NB4 (cell line): ENCODE measurements at regions not wholly inside any gene's neighbourhood (a gene's known extent, or its start where the extent isn't known, plus 50 kb on each side); places are given as distances from the start of the nearest gene placed in this dataset.

Experiments used
- DNase-seq: peaks from one replicate; pipeline ENCODE4 v3.0.0; 2010; ENCODE audit warnings: low read depth
- H3K4me3 ChIP-seq: one replicate; pipeline ENCODE4 v1.5.1; 2011; ENCODE audit warnings: mild to moderate bottlenecking, low read depth, low read length, moderate library complexity
- CTCF ChIP-seq: IDR thresholded peaks from one replicate; pipeline ENCODE4 v1.5.1; 2012; ENCODE audit warnings: low read depth, low read length
- MAX ChIP-seq: IDR thresholded peaks from 2 replicates; pipeline ENCODE4 v1.6.1; 2011; ENCODE audit warnings: low read depth, low read length
- MYC ChIP-seq: IDR thresholded peaks from 2 replicates; pipeline ENCODE4 v1.6.1; 2011; ENCODE audit warnings: low read depth, low read length
- POLR2A ChIP-seq: IDR thresholded peaks from 2 replicates; pipeline ENCODE4 v1.6.1; 2011; ENCODE audit warnings: mild to moderate bottlenecking; ENCODE audit not compliant: insufficient read length; ENCODE audit errors: extremely low read depth

- no peak overlapping the region for H3K4me3 ChIP-seq
- TF ChIP-seq POLR2A = no peak
- no peak for TF ChIP-seq MYC
- TF ChIP-seq CTCF = no peak
- TF ChIP-seq MAX = no peak
- no peak for DNase-seq
Measured at GRCh38 chr2:145546091-145546490, 1026.2 kb upstream of the ZEB2 start.

- no peak for DNase-seq
- no peak overlapping the region for H3K4me3 ChIP-seq
- no peak for TF ChIP-seq CTCF
- no peak for TF ChIP-seq MYC
- TF ChIP-seq POLR2A = no peak
- TF ChIP-seq MAX = no peak
Measured at GRCh38 chr2:145543856-145544255, 1023.9 kb upstream of the ZEB2 start.

GRCh38 chr2:145543155-145543554 lies 1023.2 kb upstream of the ZEB2 start:
- H3K4me3 ChIP-seq = no peak overlapping the region
- no peak for TF ChIP-seq MYC
- no peak for TF ChIP-seq MAX
- TF ChIP-seq POLR2A = no peak
- no peak for TF ChIP-seq CTCF
- DNase-seq = no peak

- no peak for DNase-seq
- no peak overlapping the region for H3K4me3 ChIP-seq
- TF ChIP-seq CTCF = no peak
- no peak for TF ChIP-seq POLR2A
- no peak for TF ChIP-seq MAX
- TF ChIP-seq MYC = no peak
Measured at GRCh38 chr2:145541028-145541427, 1021.1 kb upstream of the ZEB2 start.

GRCh38 chr2:145538661-145539350 lies 1018.9 kb upstream of the ZEB2 start:
- H3K4me3 ChIP-seq = no peak overlapping the region
- DNase-seq = no peak
- TF ChIP-seq MAX (no peak), CTCF (no peak), POLR2A (no peak), MYC (no peak)
